GM12892 (cell line): ENCODE measurements at regions not wholly inside any gene's neighbourhood (a gene's known extent, or its start where the extent isn't known, plus 50 kb on each side); places are given as distances from the start of the nearest gene placed in this dataset.

Source experiments
- POLR2A ChIP-seq: IDR thresholded peaks from 2 replicates; pipeline ENCODE4 v1.6.1; 2011; ENCODE audit warnings: low read depth, low read length, control low read depth
- POLR2AphosphoS5 ChIP-seq: IDR thresholded peaks from 2 replicates; pipeline ENCODE4 v1.6.1; 2011; ENCODE audit warnings: low read depth, low read length, control low read depth
- TAF1 ChIP-seq: IDR thresholded peaks from 2 replicates; pipeline ENCODE4 v1.6.1; 2011; ENCODE audit warnings: low read depth, mild to moderate bottlenecking, control low read depth, low read length, borderline replicate concordance

GRCh38 chr6:165841153-165841558, 178.1 kb upstream of the PDE10A start:
- no peak for TF ChIP-seq POLR2A
- no peak for TF ChIP-seq POLR2AphosphoS5
- no peak for TF ChIP-seq TAF1
